NT2/D1 (cell line): ENCODE measurements at regions not wholly inside any gene's neighbourhood (a gene's known extent, or its start where the extent isn't known, plus 50 kb on each side); places are given as distances from the start of the nearest gene placed in this dataset.

ENCODE experiments used
- YY1 ChIP-seq: IDR thresholded peaks from 2 replicates; pipeline ENCODE4 v1.6.1; 2011; ENCODE audit not compliant: insufficient read length, insufficient read depth
- ZNF274 ChIP-seq: IDR thresholded peaks from 2 replicates; pipeline ENCODE4 v1.6.1; 2011; ENCODE audit warnings: mild to moderate bottlenecking, low read depth, low read length

DNA sequence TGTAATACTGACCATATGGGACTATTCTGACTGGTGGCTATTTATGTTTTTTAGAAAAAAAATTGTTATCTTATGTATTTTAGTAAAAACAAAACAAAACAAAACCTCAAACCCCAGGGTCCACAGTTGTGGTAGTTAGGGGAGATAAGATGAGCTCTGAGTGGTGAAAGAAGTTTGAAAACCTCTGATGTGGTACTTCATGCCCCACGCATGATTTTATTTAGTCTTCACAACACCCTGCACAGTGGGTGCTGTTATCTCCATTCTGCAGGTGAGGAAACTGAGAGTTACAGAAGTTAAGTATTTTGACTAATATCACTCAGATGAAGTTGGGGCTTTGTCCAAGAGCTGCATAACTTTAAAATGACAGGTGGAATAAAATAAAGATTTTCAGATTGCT, 230.6 kb upstream of the TRPC5 start:
- TF ChIP-seq ZNF274 (no peak), YY1 (no peak)
